ENCODE measurements at regions not wholly inside any gene's neighbourhood (a gene's known extent, or its start where the extent isn't known, plus 50 kb on each side); places are given as distances from the start of the nearest gene placed in this dataset.

DNA sequence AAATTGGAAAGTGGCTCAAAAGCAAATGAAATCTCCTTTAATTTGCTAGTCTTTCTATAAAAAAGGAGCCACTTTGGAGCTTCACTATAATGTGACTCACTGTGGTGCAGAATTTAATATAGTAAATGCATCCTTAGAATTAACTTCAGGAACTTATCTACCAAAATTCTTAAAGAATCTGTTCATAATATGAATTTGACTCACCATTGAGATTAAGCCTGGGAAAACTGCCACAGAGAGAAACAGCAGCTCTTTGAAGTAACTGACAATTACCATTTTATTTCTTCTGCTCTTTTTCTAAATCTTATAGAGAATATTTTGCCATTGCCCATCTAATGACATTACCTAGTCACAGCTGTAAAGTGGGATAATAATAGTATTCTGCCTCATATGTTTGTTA lies 211.9 kb upstream of the CDH6 start:
- TF ChIP-seq, protein P1, sequence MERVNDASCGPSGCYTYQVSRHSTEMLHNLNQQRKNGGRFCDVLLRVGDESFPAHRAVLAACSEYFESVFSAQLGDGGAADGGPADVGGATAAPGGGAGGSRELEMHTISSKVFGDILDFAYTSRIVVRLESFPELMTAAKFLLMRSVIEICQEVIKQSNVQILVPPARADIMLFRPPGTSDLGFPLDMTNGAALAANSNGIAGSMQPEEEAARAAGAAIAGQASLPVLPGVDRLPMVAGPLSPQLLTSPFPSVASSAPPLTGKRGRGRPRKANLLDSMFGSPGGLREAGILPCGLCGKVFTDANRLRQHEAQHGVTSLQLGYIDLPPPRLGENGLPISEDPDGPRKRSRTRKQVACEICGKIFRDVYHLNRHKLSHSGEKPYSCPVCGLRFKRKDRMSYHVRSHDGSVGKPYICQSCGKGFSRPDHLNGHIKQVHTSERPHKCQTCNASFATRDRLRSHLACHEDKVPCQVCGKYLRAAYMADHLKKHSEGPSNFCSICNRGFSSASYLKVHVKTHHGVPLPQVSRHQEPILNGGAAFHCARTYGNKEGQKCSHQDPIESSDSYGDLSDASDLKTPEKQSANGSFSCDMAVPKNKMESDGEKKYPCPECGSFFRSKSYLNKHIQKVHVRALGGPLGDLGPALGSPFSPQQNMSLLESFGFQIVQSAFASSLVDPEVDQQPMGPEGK (CRISPR knock-in tag; IDR thresholded peaks at IDR 0.05; ENCODE audit: borderline replicate concordance) = no peak
- TF ChIP-seq ZFP30 (CRISPR knock-in tag; IDR thresholded peaks at IDR 0.05) = no peak
- no peak for TF ChIP-seq BACH2 (CRISPR knock-in tag; IDR thresholded peaks at IDR 0.05; ENCODE audit: borderline replicate concordance)
- TF ChIP-seq GLIS3 (CRISPR knock-in tag; IDR thresholded peaks at IDR 0.05) = no peak

Measured in SK-N-SH treated with all-trans-retinoic acid at 6 μM for 48 hours (cell line).